ENCODE measurements at regions not wholly inside any gene's neighbourhood (a gene's known extent, or its start where the extent isn't known, plus 50 kb on each side); places are given as distances from the start of the nearest gene placed in this dataset.

DNA sequence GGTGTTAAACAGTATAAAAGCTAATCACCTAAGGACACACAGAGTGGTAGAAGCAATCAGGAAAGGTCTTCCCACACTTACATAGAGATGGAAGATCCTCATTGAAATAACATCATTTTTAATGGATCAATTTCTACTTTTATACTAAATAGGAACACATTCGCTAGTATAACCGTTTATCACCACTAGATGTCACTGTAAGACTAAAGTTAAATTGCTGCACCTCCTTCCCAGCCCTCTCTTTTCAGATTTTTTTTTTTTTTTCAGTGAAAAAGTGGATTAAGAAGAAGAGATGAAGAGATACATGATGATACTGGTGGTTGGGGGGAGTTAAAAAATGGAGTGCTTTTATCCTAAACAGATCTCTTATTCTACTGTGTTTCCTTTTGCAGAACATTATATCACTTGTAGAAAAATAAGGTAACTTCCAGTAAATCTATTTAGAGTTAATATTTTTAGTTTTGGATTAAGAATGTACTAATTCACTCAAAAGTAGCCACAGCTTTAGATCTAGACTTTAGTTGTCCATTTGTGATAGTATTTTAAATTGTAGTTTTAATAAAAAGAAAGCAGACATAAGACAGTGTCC, 116.9 kb upstream of the ARRDC3 start:
- TF ChIP-seq POLR2A (IDR thresholded peaks at IDR 0.05) (no peak), CTCF (IDR thresholded peaks at IDR 0.05) (peak; percentile 66 to 69 (median 68))
